ENCODE measurements at regions not wholly inside any gene's neighbourhood (a gene's known extent, or its start where the extent isn't known, plus 50 kb on each side); places are given as distances from the start of the nearest gene placed in this dataset.

DNA sequence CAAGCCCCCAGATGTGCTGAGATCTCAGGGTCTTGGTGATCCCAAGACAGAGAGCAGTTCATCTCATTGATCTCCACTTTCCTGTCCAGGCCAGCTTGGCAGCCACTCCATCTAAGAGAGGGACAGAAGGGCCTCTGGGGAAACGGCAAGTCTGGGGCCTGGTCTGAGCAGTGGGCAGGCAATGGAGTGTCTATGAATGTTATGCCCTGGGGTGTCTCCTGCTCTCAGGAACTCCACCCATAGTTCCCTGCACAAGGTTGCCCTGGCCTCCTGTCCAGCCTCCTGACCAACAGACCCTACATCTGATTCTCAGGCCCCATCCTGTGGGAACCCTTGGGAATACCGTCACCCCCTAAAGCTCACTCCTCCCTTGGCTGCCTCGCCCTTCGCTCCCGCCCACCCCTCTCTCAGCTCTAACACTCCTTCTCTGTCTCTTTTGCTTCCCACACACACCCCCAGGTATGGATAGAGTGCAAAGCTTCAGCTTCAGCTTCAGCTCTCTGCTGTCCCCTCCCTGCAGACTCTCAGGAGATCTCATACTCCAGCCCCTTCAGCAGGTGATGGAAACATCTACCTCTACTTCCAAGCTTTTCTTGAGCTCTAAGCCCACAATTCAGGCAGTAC, 83.0 kb downstream of the HIF1AN start:
- DNase-seq = no peak
- BruUV-seq (replicated peaks) = no TSS peak
- Mint-ChIP-seq H3K27me3 (ENCODE audit: insufficient read depth, unreplicated experiment) (peaks cover 36% of the 10 kb centered on the region), H3K36me3 (ENCODE audit: insufficient read depth, unreplicated experiment) (no peaks in the 10 kb centered on the region), H3K4me1 (ENCODE audit: low read depth, unreplicated experiment) (no peaks in the 10 kb centered on the region), H3K4me3 (ENCODE audit: unreplicated experiment) (no peak overlapping the region), H3K27ac (ENCODE audit: unreplicated experiment) (no peak overlapping the region), H3K9me3 (ENCODE audit: unreplicated experiment) (no peaks in the 10 kb centered on the region)
- Histone ChIP-seq H3K4me3 (ENCODE audit: low read depth, low read length) (no peak overlapping the region), H3K4me1 (no peaks in the 10 kb centered on the region), H3K36me3 (ENCODE audit: control insufficient read depth, insufficient read depth, low read length) (no peaks in the 10 kb centered on the region), H3K27me3 (replicated peaks; ENCODE audit: control insufficient read depth, insufficient read depth, low read length) (0 out of 2 replicates have a peak, but pooled peaks cover 4% of the 10 kb centered on the region), H3K9me3 (no peaks in the 10 kb centered on the region)
- ChIA-PET CTCF (no interaction called here), POLR2A (no interaction called here)
- intact Hi-C loops (cut with micrococcal nuclease; ENCODE audit: unreplicated experiment) = no loop called here
- TF ChIP-seq, protein P1, sequence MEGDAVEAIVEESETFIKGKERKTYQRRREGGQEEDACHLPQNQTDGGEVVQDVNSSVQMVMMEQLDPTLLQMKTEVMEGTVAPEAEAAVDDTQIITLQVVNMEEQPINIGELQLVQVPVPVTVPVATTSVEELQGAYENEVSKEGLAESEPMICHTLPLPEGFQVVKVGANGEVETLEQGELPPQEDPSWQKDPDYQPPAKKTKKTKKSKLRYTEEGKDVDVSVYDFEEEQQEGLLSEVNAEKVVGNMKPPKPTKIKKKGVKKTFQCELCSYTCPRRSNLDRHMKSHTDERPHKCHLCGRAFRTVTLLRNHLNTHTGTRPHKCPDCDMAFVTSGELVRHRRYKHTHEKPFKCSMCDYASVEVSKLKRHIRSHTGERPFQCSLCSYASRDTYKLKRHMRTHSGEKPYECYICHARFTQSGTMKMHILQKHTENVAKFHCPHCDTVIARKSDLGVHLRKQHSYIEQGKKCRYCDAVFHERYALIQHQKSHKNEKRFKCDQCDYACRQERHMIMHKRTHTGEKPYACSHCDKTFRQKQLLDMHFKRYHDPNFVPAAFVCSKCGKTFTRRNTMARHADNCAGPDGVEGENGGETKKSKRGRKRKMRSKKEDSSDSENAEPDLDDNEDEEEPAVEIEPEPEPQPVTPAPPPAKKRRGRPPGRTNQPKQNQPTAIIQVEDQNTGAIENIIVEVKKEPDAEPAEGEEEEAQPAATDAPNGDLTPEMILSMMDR (IDR thresholded peaks at IDR 0.05; ENCODE audit: insufficient read depth in 1 of 2, low read depth in 1 of 2, low read length in 1 of 2, severe bottlenecking in 1 of 2, unreplicated experiment in 1 of 2) = no peak

DNA sequence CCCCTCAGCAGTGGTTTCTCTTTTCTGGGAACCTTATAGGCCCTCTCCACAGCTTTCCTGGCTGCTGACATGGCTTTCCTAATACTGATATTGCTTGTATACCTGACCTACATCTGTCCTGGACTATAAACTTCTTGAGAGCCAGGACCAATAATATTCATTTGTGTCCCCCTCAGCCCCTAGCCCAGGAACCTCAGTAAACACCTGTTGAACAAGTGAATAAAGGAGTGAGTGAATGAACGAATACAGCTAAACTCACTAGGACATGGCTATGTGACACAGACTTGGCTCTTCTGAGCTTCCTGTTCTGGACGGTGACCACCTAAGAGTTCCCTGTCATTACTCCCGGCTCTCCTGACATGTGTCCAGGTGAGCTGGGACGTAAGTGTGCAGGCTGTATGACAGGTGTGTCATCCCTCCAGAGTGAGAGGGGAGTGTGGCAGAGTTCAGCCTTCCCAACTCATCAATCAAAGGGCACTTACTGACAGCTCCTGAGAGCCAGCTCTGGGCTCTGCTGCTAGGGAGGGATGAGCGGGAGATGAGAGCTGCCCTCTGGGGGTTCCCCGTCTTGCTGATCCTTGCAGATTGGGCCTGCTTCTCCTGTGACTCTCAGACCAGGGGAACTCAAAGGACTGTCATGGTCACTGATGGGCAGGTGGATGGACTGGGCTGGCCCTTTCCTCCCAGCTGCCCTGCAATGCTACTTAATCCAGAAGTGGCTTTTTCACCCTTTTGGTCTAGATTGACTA, 84.5 kb downstream of the HIF1AN start:
- no peaks in the 10 kb centered on the region for H3K9me3 ChIP-seq
- TF ChIP-seq, protein P1 (IDR thresholded peaks at IDR 0.05; ENCODE audit: insufficient read depth in 1 of 2, low read depth in 1 of 2, low read length in 1 of 2, severe bottlenecking in 1 of 2, unreplicated experiment in 1 of 2) = no peak
- no peak overlapping the region for H3K4me3 ChIP-seq (ENCODE audit: low read depth, low read length)
- intact Hi-C loops (cut with micrococcal nuclease; ENCODE audit: unreplicated experiment) = no loop called here
- peaks cover 33% of the 10 kb centered on the region for H3K27me3 Mint-ChIP-seq (ENCODE audit: insufficient read depth, unreplicated experiment)
- POLR2A ChIA-PET = no interaction called here
- H3K9me3 Mint-ChIP-seq (ENCODE audit: unreplicated experiment) = no peaks in the 10 kb centered on the region
- DNase-seq = no peak
- H3K4me1 Mint-ChIP-seq (ENCODE audit: low read depth, unreplicated experiment) = no peaks in the 10 kb centered on the region
- no peaks in the 10 kb centered on the region for H3K4me1 ChIP-seq
- H3K36me3 Mint-ChIP-seq (ENCODE audit: insufficient read depth, unreplicated experiment) = no peaks in the 10 kb centered on the region
- CTCF ChIA-PET = interaction anchor here (0.5 to 0.9 kb wide), 3 partner anchors 10 to 71 kb away, joined by 3 to 6 read pairs (median 4); no protein-coding TSS in a partner anchor
- no peak overlapping the region for H3K4me3 Mint-ChIP-seq (ENCODE audit: unreplicated experiment)
- peaks cover 6% of the 10 kb centered on the region; the same call in 1 of the 2 replicates for H3K27me3 ChIP-seq (replicated peaks; ENCODE audit: control insufficient read depth, insufficient read depth, low read length)
- H3K36me3 ChIP-seq (ENCODE audit: control insufficient read depth, insufficient read depth, low read length) = no peaks in the 10 kb centered on the region
- BruUV-seq (replicated peaks) = no TSS peak
- no peak overlapping the region for H3K27ac Mint-ChIP-seq (ENCODE audit: unreplicated experiment)

DNA sequence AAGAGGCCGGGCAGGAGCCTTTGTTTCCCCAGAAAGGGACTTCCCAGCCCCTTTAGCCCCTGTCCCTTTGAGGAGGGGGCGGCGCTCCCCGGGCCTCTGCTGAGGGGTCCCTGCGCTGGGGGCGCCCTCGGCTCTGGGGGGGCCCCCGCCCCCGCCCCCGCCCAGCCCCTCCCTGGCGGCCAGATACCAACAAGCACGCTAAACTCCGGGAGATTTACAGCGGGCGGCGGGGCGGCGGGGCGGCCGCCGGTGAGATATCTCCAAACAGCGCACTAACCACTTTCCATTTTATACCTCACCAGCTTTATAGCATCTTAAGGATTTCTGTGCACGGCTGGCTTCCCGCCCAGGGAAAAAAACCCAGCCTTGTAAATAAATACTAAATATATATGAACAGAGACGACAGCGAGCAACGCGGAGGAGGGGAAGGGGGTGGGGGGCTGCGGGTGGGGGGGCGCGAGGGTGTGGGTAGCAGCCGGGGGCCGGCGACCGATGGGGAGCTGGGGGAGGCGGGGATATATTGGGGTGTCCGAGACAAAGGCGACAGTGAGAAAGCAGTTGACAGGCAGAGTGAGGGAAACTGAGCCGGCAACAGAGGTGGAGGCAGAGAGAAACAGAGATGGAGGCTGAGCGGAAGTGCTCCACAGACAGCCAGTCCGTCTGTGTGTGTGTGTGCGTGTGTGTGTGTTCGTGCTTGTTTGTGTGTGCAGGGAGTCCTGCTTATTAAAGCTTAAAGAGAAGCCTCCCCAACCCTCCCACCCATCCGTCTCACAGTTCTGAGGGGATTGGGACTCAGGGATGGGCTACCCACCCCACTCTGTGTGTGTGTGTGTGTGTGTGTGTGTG, 85.8 kb downstream of the HIF1AN start:
- ChIA-PET CTCF (no interaction called here), POLR2A (no interaction called here)
- Histone ChIP-seq H3K4me3 (ENCODE audit: low read depth, low read length) (no peak overlapping the region), H3K4me1 (no peaks in the 10 kb centered on the region), H3K36me3 (ENCODE audit: control insufficient read depth, insufficient read depth, low read length) (no peaks in the 10 kb centered on the region), H3K27me3 (replicated peaks; ENCODE audit: control insufficient read depth, insufficient read depth, low read length) (peaks cover 6% of the 10 kb centered on the region; the same call in 1 of the 2 replicates), H3K9me3 (no peaks in the 10 kb centered on the region)
- Mint-ChIP-seq H3K27ac (ENCODE audit: unreplicated experiment) (no peak overlapping the region), H3K9me3 (ENCODE audit: unreplicated experiment) (no peaks in the 10 kb centered on the region), H3K4me3 (ENCODE audit: unreplicated experiment) (no peak overlapping the region), H3K4me1 (ENCODE audit: low read depth, unreplicated experiment) (no peaks in the 10 kb centered on the region), H3K36me3 (ENCODE audit: insufficient read depth, unreplicated experiment) (no peaks in the 10 kb centered on the region), H3K27me3 (ENCODE audit: insufficient read depth, unreplicated experiment) (peaks cover 29% of the 10 kb centered on the region)
- no TSS peak for BruUV-seq (replicated peaks)
- DNase-seq = no peak
- intact Hi-C loops (cut with micrococcal nuclease; ENCODE audit: unreplicated experiment) = no loop called here
- TF ChIP-seq, protein P1 (IDR thresholded peaks at IDR 0.05; ENCODE audit: insufficient read depth in 1 of 2, low read depth in 1 of 2, low read length in 1 of 2, severe bottlenecking in 1 of 2, unreplicated experiment in 1 of 2) = no peak

Measured in Caco-2 (cell line).